Stimulated activated CD4-positive, alpha-beta T cell treated with anti-CD3 and anti-CD28 coated beads, Interleukin-4, amount 100 ng/mL, for 4 hours (primary cell): ENCODE measurements at regions not wholly inside any gene's neighbourhood (a gene's known extent, or its start where the extent isn't known, plus 50 kb on each side); places are given as distances from the start of the nearest gene placed in this dataset.
"Not testable (repeated sequence)": the region's sequence is repeated elsewhere in the genome, so short reads cannot be mapped to it uniquely, and the experiment has no call there.

Experiments
- DNase-seq, 2 experiments: peaks; one replicate each; pipeline ENCODE4 v3.0.0-alpha.2; 2020

DNA sequence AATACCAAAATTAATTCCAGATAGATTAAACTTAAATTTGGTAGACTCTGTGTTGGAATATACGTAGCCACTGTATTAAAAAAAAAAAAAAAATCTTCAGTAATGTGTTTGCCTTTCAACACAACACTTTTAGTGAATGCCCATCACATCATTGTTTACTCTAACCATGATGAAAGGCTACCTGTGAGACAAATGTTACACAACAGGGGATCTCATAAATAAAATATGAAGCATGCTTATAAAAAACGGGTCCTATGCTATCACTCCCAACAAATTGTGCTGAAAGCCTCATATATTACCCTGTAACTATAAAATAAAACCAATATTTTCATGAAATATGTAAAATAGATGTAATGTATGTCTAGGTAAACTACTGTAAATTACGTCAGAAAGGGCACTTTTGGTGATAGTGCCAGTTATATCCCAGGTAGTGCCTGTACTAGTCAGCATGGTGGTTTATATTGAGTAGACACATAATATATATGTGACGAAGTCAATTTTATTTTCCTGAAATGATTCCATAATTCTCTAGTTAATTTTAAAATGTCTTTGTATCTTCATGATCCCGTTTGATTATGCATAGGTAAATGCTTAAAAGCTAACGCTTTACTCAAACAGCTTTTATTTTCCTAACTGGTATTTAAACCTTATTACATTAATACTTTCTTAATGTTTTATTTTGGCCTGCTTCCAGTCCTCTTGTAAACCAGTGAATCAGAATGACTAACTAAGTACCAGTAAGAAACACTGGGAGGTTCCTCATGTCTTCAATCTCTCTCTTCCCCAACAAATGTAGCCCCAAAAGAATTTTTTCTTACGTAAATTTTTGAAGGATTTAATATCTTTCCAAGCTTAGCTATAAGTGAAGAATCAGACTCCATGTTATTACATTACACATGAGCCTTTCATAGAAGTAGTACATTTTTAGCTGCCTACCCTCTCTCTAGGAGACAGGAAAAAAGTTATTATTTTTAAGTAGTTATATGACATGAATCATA lies 420.3 kb downstream of the GABRG2 start:
- DNase-seq = no peak

DNA sequence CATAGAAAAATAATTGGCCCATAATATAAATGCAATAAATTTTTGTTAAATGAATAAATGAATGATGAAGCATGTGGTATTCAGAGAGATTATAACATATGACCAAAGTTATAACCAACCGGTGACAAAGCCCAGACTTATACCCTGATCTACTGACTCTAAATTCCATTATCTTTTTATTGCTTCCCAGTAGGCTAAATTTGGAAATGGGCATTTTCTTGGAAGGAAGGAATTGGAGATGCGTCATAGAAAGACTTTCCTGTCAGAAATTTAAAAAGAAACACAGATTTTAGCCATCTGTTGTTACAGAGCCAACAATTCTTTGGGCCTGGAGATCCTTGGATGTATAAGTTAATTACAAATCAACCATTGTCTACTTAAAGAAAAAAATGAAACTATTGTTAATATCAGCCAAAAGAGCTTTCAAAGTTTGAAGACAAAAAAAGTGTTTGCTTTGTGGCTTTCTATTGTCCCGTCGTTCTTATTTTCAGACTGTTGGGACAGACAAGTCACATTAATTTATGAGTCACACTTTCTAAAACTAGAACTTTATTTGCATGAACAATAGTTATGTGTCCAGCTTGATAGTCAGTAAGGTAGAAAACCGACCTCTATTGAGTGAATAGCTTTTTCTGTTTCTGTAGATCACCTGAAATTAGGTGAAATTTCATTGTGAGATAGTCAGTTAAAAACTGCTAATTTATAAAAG lies 428.7 kb downstream of the GABRG2 start:
- DNase-seq = no peak

DNA sequence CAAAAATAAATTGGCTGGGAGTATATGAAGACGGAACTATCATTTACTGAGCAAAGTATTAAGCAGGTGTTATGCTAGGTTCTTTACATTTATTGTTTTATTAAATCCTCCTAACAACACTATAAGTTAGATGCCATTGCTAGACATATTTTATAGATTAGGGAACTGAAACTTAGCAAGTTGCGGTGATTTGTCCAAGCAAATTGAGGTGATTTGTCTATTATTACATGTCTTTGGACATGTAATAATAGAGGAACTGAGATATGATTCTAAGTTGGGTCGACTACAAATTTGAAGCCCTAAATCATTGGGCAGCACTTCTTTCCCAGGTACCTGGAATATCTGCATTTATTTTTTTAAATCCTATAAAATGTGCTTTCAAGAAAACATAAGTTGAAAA lies 429.9 kb downstream of the GABRG2 start:
- no peak for DNase-seq

DNA sequence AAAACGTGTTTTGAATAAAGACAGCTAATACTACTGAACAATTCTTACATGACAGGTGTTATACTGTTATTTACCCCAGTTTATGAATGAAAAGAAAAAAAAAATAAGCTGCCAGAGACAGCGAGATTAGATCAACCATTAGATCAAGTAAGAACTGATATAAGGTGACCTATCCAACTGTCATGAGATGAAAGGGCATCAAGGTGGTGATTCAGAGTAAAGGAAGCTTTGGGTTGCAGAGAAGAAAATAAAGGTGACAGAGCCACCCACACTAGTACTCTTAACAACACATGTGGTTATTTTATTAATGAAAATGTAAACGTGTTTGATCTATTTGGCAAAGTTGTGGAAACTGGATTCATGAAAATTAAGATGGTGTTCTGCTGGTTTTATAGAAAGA lies 435.2 kb downstream of the GABRG2 start:
- DNase-seq = no peak

DNA sequence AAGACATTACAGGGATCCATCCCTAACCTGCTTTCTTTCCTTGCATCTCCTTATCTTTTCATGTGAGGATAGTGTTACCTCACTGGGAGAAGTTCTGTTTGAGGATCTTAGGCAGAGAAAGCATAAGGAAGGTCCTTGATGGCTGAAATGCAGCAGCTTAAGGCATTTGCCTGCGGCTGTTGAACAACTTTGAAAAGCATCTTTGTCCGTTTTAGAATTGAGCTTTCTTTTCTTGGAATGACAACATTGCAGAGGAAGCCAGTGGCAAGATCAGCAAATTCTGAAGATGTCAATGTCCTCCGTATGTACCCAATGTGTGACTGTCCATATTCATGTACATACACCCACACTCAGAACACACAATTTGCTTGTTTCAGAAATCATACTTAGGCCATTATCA lies 436.2 kb downstream of the GABRG2 start:
- no peak for DNase-seq

DNA sequence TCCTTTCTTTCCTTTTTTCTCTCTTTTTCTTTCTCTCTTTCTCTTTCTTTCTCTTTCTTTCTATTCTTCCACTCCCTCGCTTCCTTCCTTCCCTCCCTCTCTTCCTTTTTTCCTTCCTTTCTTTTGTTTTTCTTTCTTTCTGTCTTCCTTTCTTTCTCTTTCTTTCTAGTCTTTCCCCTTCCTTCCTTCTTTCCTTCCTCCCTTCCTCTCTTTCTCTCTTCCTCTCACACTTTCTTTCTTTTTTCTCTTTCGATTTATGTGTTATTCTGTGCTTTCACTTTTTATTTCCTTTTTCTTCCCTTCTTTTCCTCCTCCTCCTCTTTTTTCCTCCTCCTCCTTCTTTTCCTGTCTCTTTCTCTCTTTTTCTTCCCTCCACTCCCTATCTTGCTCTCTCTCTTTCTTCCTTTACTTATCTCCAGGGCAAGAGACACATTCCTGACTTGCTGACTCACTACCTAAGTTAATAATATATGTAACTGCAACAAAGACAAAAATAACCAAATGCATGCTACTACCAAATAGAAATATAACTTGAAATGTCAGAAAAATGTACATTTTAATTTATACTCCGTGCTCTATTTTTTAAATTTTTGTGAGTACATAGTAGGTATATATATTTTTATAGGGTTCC lies 445.5 kb downstream of the GABRG2 start:
- DNase-seq = no peak

DNA sequence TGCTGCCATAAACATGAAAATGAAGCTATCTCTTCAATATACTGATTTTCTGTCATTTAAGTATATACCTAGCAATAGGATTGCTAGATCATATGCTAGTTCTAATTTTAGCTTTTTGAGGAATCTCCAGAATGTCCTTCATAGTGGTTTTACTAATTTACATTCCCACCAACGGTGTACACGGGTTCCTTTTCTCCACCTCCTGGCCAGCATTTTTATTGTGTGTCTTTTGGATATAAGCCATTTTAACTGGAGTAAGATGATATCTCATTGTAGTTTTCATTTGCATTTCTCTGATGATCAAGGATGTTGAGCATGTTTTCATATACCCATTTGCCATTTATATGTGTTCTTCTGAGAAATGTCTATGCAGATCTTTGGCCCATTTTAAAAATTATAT lies 446.5 kb downstream of the GABRG2 start:
- DNase-seq = no peak

DNA sequence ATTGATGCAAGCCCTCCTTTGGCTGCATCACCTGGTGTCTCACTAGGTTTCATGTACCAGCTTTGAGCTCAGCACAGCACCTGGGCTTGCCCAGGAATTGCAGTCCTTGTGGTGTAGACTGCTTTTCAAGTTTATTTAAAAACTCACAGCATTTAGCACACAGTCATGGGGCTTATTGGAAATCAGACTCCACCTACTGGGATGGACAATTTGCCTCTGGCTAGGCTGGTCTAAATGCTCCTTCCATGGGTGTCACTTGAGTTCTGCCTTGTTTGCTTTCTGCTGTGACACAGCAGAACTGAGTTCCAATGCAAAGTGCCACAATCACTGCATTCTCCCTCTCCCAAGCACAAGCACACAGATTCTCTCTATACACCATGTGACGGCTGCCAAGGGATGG lies 453.3 kb downstream of the GABRG2 start:
- DNase-seq = no peak

DNA sequence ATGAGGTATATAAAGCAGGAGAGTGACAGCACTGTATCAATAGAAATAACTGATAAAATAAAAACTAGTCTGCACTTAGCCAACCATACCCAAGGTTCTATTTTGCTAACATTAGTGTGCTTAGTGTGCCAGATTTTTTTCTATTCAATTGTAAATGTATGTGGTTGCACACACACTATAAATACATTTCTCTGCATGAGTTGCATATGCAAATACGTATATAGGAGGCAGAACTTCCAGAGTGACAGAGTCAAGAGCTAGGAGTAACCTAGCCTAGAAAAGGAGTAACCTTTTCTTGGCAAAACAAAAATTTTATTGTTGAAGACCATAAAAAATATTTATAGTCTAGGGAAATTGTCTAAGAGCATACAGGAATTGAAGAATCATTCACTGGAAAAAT lies 461.6 kb downstream of the GABRG2 start:
- no peak for DNase-seq

DNA sequence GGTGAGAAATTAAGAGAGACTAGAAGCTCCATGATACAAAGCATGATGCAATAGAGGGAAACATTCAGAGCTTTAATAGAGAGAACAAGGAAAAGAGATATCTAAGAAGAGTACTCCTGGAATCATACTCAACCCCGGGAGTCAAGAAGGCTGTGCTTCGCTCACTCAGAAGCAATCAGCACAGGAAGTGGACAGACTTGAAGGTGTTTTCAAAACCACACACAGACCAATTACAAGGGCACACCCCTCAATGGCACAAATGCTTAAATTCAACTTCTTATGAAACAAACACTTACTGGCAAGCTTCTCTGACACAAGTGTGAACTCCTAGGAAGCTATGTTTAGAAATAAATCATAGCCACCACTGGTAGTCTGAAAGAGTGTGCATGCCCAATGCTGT lies 462.3 kb downstream of the GABRG2 start:
- no peak for DNase-seq

DNA sequence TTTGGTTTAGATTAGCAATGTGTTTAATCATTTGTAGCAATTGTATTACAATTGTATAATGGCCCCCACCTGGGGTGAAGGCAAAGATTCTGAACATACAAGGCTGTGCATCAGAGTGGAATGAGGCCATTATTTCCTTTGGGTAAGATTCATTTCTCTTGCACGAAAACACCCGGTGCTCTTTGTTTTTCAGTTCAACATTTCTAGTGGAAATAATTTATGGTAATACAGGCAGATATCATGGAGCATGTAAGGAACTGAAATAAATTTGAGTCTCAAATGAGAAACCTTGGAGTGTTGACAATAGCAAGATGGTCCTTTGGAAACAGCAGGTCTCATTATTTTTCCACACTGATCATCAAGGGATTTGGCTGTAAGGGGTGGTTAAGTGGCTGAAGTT lies 475.9 kb downstream of the GABRG2 start:
- DNase-seq = no peak

DNA sequence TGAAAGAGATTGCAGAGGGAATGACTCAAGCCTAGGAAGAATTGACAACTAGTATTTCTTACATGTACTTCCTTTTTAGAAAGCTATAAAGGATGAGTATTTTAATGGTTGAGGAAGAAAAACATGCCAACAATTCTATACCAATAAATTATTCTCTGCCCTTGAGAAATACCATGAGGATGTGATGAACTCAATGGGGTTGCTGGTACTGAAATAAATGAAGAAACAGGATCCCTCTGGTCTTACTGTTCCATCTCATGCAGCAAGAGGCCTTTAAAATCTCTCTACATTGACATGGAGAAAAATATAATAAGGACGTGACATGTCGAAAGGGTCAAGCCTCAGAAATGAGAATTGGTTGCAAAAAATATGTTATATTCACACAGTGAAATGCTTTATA lies 477.3 kb downstream of the GABRG2 start:
- no peak for DNase-seq

DNA sequence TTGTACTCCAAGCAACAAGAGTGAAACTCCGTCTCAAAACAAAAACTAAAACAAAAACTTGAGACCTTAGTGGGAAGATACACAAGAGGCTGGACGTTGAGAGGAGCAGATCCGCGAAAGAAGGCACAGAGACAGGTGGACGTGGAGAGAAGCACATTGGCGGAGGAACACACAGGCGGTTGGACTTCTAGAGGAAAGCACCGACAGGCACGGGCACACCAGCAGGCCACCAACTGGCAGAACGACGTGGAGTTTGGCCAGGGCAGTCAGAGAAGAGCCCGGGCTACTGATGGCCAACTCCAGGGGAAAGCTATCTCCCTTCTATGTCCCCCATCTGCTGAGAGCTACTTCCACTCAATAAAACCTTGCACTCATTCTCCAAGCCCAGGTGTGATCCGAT lies 482.7 kb downstream of the GABRG2 start:
- DNase-seq = no peak

DNA sequence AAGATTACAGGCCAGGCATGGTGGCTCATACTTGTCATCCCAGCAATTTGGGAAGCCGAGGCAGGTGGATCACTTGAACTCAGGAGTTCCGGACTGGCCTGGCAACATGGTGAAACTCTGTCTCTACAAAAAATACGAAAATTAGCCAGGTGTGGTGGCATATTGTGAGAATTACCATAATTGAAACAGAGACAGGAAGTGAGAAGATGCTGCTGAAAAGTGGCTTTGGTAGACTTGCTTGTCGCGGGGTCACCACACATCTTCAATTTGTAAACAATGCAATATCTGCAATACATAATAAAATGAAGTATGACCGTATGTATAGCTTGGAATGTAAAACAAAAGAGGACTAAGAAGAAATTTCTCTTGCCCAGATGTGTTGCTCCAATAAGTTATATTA lies 490.5 kb downstream of the GABRG2 start:
- no peak for DNase-seq

DNA sequence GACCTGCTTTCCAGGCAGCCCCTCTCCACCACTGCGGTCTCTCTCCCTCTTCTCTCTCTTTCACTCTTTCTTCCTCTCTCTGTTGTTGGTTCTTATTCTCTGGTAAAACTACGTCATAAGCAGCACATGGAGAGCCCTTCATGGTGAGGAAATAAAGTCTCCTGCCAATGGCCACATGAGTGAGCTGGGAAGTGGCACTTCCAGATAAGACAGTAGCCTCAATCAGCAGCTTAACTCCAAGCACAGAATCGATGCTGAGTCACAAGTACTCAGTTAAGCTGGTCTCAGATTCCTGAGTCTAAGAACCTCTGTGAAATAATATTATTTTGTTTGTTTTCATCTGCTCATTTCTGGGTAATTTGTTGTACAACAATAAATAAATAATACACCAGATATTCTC lies 500.1 kb downstream of the GABRG2 start:
- no peak for DNase-seq

DNA sequence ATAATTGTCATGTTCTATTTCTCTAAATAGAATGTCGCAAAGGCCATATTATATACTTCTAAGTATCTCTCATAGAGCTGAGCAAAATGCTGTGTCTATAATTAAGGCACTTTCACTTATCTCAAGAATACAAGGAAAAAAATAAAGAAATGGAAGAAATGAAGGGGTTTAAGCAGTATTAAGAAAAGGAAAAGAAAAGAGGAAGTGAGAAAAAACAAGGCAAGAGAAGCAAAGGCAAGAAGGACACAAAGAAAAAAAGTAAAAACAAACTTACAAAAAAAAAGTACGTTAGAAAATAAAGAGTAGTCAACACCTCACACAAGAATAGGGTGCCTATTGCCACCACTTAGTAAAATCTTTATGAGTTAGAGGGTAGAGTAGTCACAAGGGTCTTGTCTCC lies 506.2 kb downstream of the GABRG2 start:
- DNase-seq = no peak

DNA sequence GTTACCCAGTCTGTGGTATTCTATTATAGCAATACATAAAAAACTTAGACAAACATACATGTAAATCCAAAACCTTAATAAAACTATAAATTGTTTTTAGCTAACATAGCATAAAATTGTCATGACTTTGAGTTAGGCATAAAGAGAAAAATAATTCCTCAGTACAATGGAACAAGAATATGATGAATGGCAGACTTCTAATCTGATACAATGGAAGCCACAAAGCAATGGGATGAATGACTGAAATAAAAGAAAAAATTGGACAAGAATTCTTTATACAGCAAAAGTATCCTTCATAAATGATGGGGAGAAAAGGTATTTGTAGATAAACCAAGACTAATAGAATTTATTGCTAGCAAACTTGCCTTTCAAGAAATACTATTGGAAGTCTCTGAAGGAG lies 524.2 kb downstream of the GABRG2 start:
- no peak for DNase-seq

DNA sequence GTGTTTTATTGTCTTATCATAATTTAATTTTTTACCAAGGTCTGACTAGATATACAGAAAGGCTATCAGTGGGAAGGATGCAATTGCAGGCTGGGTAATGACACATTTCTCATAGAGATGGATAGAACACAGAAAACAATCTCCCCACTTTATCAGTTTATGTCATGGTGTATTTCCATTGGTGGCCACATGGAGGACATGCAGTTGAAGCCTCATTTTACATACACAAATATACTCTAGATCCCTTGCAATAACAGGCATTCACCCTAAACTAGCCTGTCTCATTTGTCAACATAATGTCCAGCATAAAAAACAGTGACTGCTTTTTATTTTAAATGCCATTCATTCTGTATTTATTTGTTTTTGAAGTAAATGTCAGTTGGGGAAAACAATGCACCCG lies 526.3 kb downstream of the GABRG2 start:
- no peak for DNase-seq

DNA sequence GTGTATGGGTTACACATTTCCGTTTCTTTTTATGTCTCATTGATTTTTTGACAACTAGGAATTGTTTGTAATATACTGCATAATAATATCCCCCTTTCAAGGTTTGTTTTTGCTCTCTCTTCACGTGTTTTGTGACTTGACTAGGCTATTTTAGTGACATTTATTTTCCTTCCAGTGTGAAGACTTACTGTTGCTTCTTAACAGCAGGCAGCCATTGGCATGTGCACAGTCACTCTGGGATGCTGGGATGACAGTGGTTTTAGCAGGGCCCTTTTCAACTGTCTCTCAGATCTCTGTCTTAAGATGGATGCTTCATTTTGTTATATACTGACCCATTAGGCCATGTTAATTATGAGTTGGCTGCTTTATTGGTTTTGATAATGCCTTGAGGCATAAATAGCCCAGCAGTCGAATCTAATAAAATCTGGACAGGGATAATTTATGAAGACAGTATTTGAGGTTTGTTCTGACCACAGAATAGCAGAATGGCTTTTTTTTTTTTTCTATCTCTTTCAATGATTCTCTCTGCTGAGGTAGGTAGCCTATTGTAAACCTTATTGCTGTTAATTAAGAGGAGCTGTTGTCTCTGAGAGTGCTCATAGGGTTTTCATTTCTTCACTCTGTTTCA lies 536.0 kb downstream of the GABRG2 start:
- no peak for DNase-seq

DNA sequence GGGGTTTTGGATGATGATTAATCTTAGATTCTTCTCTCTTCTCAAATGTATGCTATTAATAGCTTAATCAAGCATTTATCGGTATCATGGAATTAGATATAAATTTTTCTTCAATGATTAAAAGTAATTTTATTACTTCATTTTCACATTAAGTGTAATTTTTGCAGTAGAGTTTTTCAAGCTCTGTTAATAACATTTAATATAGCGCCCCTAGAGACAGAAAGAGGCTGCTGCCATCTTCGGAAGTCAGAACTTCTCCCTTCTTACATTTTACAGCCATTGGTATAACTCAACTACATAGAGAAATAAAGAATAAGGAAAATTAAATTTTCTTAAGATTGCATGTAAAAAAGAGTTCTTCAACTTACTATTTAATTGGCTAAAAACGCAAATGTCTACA lies 540.3 kb downstream of the GABRG2 start:
- DNase-seq = no peak

DNA sequence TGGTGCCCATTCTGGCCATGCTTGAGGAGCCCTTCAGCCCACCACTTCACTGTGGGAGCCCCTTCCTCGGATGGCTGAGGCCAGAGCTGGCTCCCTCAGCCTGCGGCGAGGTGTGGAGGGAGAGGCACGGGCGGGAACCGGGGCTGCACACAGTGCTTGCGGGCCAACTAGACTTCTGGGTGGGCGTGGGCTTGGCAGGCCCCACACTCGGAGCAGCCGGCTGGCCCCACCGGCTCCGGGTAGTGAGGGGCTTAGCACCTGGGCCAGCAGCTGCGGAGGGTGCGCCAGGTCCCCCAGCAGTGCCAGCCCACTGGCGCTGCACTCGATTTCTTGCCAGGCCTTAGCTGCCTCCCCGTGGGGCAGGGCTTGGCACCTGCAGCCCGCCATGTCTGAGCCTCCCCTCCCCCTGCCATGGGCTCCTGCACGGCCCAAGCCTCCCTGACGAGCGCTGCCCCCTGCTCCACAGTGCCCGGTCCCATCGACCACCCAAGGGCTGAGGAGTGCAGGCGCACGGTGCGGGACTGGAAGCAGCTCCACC lies 554.2 kb downstream of the GABRG2 start:
- DNase-seq = not testable (repeated sequence)

DNA sequence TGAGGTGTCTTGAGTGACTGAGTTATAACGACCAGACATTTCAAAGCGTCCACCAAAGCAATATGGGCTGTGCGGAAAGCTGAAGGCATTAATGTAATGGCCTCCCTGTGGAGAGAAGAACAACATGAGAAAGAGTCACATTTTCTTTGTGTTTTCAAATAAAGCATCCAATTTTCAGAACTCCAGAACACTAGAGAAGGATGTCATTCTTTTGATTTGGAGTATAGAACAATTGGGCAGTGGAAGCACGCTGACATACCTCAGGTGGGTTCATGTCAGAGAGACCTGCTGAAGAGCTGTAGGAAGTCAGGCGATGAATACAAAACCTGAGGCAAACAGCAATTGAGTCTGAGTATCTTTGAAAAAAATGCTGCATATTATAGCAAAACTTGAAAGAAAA lies 556.5 kb downstream of the GABRG2 start:
- no peak for DNase-seq

DNA sequence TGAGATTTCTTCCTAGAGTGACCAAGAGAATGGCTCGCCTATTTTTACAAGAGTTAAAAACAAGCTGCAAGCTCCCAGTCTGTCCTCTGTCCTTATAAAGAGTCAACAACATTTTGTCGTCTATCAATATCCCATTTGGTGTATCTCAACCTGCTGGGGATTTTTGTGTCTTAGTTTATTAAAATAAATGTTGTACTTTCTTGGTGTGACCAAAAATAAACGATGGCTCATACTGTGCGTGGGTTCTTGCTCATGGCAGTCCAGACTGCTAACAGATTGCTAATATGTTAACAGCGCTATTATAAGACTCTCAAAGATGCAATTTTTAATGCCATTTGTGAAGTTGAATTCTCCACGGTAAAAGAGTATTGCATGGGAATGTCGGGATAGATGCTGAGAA lies 569.9 kb downstream of the GABRG2 start:
- no peak for DNase-seq
